ENCODE measurements at regions not wholly inside any gene's neighbourhood (a gene's known extent, or its start where the extent isn't known, plus 50 kb on each side); places are given as distances from the start of the nearest gene placed in this dataset.

GRCh38 chr9:134220311-134220710 lies 55.9 kb upstream of the RNU6ATAC start:
- Histone ChIP-seq H3K27ac (no peak overlapping the region), H3K9me3 (no peaks in the 10 kb centered on the region), H3K4me3 (no peak overlapping the region), H3K27me3 (replicated peaks; ENCODE audit: insufficient read depth) (no peaks in the 10 kb centered on the region), H3K36me3 (no peaks in the 10 kb centered on the region), H3K4me1 (replicated peaks) (peaks cover 6% of the 10 kb centered on the region)
- WGBS = 90% methylated on average over 13 of the region's 13 CpGs
- TF ChIP-seq POLR2AphosphoS5 (IDR thresholded peaks at IDR 0.05) (no peak), CTCF (IDR thresholded peaks at IDR 0.05) (no peak), POLR2A (IDR thresholded peaks at IDR 0.05) (no peak)
- intact Hi-C loops (cut with DNase I) = no loop called here
- DNase-seq (ENCODE audit: low spot score) = no peak

GRCh38 chr9:134221273-134222017 lies 57.1 kb upstream of the RNU6ATAC start:
- TF ChIP-seq CTCF (IDR thresholded peaks at IDR 0.05) (no peak), POLR2A (IDR thresholded peaks at IDR 0.05) (no peak), POLR2AphosphoS5 (IDR thresholded peaks at IDR 0.05) (no peak)
- intact Hi-C loops (cut with DNase I) = no loop called here
- Histone ChIP-seq H3K9me3 (no peaks in the 10 kb centered on the region), H3K36me3 (no peaks in the 10 kb centered on the region), H3K4me3 (no peak overlapping the region), H3K4me1 (replicated peaks) (peaks cover 6% of the 10 kb centered on the region), H3K27me3 (replicated peaks; ENCODE audit: insufficient read depth) (no peaks in the 10 kb centered on the region), H3K27ac (no peak overlapping the region)
- 71% methylated on average over 23 of the region's 23 CpGs for WGBS
- no peak for DNase-seq (ENCODE audit: low spot score)

- intact Hi-C loops (cut with DNase I) = no loop called here
- Histone ChIP-seq H3K36me3 (no peaks in the 10 kb centered on the region), H3K27ac (no peak overlapping the region), H3K9me3 (no peaks in the 10 kb centered on the region), H3K27me3 (replicated peaks; ENCODE audit: insufficient read depth) (no peaks in the 10 kb centered on the region), H3K4me1 (replicated peaks) (peaks cover 6% of the 10 kb centered on the region), H3K4me3 (no peak overlapping the region)
- no peak for TF ChIP-seq POLR2A (IDR thresholded peaks at IDR 0.05)
- no peak for TF ChIP-seq POLR2AphosphoS5 (IDR thresholded peaks at IDR 0.05)
- TF ChIP-seq CTCF (IDR thresholded peaks at IDR 0.05) = no peak
- no peak for DNase-seq (ENCODE audit: low spot score)
- 41% methylated on average over 9 of the region's 12 CpGs for WGBS
Observed at GRCh38 chr9:134222018-134222573, 57.7 kb upstream of the RNU6ATAC start.

GRCh38 chr9:134223091-134223490 lies 58.7 kb upstream of the RNU6ATAC start:
- Histone ChIP-seq H3K27me3 (replicated peaks; ENCODE audit: insufficient read depth) (no peaks in the 10 kb centered on the region), H3K36me3 (no peaks in the 10 kb centered on the region), H3K4me3 (no peak overlapping the region), H3K27ac (no peak overlapping the region), H3K9me3 (no peaks in the 10 kb centered on the region), H3K4me1 (replicated peaks) (peaks cover 6% of the 10 kb centered on the region)
- no peak for DNase-seq (ENCODE audit: low spot score)
- WGBS = 85% methylated on average over 11 of the region's 11 CpGs
- intact Hi-C loops (cut with DNase I) = no loop called here
- TF ChIP-seq CTCF (IDR thresholded peaks at IDR 0.05) (no peak), POLR2A (IDR thresholded peaks at IDR 0.05) (no peak), POLR2AphosphoS5 (IDR thresholded peaks at IDR 0.05) (no peak)

GRCh38 chr9:134223591-134224122 lies 59.3 kb upstream of the RNU6ATAC start:
- H3K27ac ChIP-seq = no peak overlapping the region
- intact Hi-C loops (cut with DNase I) = no loop called here
- H3K36me3 ChIP-seq = no peaks in the 10 kb centered on the region
- DNase-seq (ENCODE audit: low spot score) = no peak
- peaks cover 6% of the 10 kb centered on the region for H3K4me1 ChIP-seq (replicated peaks)
- TF ChIP-seq POLR2A (IDR thresholded peaks at IDR 0.05) = no peak
- no peaks in the 10 kb centered on the region for H3K27me3 ChIP-seq (replicated peaks; ENCODE audit: insufficient read depth)
- 60% methylated on average over 15 of the region's 15 CpGs for WGBS
- H3K4me3 ChIP-seq = no peak overlapping the region
- H3K9me3 ChIP-seq = no peaks in the 10 kb centered on the region
